ENCODE measurements at regions not wholly inside any gene's neighbourhood (a gene's known extent, or its start where the extent isn't known, plus 50 kb on each side); places are given as distances from the start of the nearest gene placed in this dataset.
A peak's percentile ranks its signal among the peaks of the same experiment; 100 is the strongest.

- H3K9ac ChIP-seq (ENCODE audit: low read length in 3 of 3) = no peak overlapping the region
- H3K4me1 ChIP-seq (ENCODE audit: control insufficient read depth in 2 of 3, insufficient read depth in 2 of 3, low read depth in 1 of 3, low read length in 3 of 3) = no peaks in the 10 kb centered on the region
- TF ChIP-seq CTCF (IDR thresholded peaks at IDR 0.05; ENCODE audit: borderline replicate concordance, extremely low read depth, insufficient read depth) = no peak
- DNase-seq (no peak), FAIRE-seq (peak; percentile 64)
- H3K4me3 ChIP-seq (ENCODE audit: low read length in 3 of 3) = no peak overlapping the region
- H3K27me3 ChIP-seq (ENCODE audit: control insufficient read depth, insufficient read depth, low read length) = no peaks in the 10 kb centered on the region
- peaks cover 2 to 13% (median 7%) of the 10 kb centered on the region in 3 donors for H3K9me3 ChIP-seq (ENCODE audit: control insufficient read depth in 2 of 3, insufficient read depth in 1 of 3, low read length in 3 of 3)
- intact Hi-C loops (cut with DNase I) = no loop called here
- H3K36me3 ChIP-seq (ENCODE audit: control insufficient read depth in 2 of 3, insufficient read depth in 3 of 3, low read length in 3 of 3) = no peaks in the 10 kb centered on the region
- H3K27ac ChIP-seq (ENCODE audit: low read depth in 2 of 2, low read length in 2 of 2) = no peak overlapping the region
Observed at GRCh38 chr2:15111718-15112117, 449.4 kb downstream of the NBAS start.

- DNase-seq = peak in 1 of 5 donors; percentile 39
- FAIRE-seq = no peak
- H3K9me3 ChIP-seq (ENCODE audit: control insufficient read depth in 2 of 3, insufficient read depth in 1 of 3, low read length in 3 of 3) = peaks cover 2 to 13% (median 7%) of the 10 kb centered on the region in 3 donors
- TF ChIP-seq CTCF (IDR thresholded peaks at IDR 0.05; ENCODE audit: borderline replicate concordance, extremely low read depth, insufficient read depth) = no peak
- H3K27ac ChIP-seq (ENCODE audit: low read depth in 2 of 2, low read length in 2 of 2) = no peak overlapping the region
- no peaks in the 10 kb centered on the region for H3K4me1 ChIP-seq (ENCODE audit: control insufficient read depth in 2 of 3, insufficient read depth in 2 of 3, low read depth in 1 of 3, low read length in 3 of 3)
- H3K9ac ChIP-seq (ENCODE audit: low read length in 3 of 3) = no peak overlapping the region
- no peak overlapping the region for H3K4me3 ChIP-seq (ENCODE audit: low read length in 3 of 3)
- intact Hi-C loops (cut with DNase I) = no loop called here
- H3K36me3 ChIP-seq (ENCODE audit: control insufficient read depth in 2 of 3, insufficient read depth in 3 of 3, low read length in 3 of 3) = no peaks in the 10 kb centered on the region
- H3K27me3 ChIP-seq (ENCODE audit: control insufficient read depth, insufficient read depth, low read length) = no peaks in the 10 kb centered on the region
Observed at GRCh38 chr2:15112216-15112615, 448.9 kb downstream of the NBAS start.

GRCh38 chr2:15115776-15116175, 445.4 kb downstream of the NBAS start:
- Histone ChIP-seq H3K9ac (ENCODE audit: low read length in 3 of 3) (no peak overlapping the region), H3K4me1 (ENCODE audit: control insufficient read depth in 2 of 3, insufficient read depth in 2 of 3, low read depth in 1 of 3, low read length in 3 of 3) (no peaks in the 10 kb centered on the region), H3K4me3 (ENCODE audit: low read length in 3 of 3) (no peak overlapping the region), H3K9me3 (ENCODE audit: control insufficient read depth in 2 of 3, insufficient read depth in 1 of 3, low read length in 3 of 3) (peaks cover 0 to 13% (median 7%) of the 10 kb centered on the region in 3 donors), H3K27me3 (ENCODE audit: control insufficient read depth, insufficient read depth, low read length) (no peaks in the 10 kb centered on the region), H3K36me3 (ENCODE audit: control insufficient read depth in 2 of 3, insufficient read depth in 3 of 3, low read length in 3 of 3) (no peaks in the 10 kb centered on the region), H3K27ac (ENCODE audit: low read depth in 2 of 2, low read length in 2 of 2) (no peak overlapping the region)
- DNase-seq (no peak), FAIRE-seq (no peak)
- intact Hi-C loops (cut with DNase I) = no loop called here
- no peak for TF ChIP-seq CTCF (IDR thresholded peaks at IDR 0.05; ENCODE audit: borderline replicate concordance, extremely low read depth, insufficient read depth)

- DNase-seq = no peak
- H3K27me3 ChIP-seq (ENCODE audit: control insufficient read depth, insufficient read depth, low read length) = no peaks in the 10 kb centered on the region
- intact Hi-C loops (cut with DNase I) = no loop called here
- FAIRE-seq = no peak
- H3K27ac ChIP-seq (ENCODE audit: low read depth in 2 of 2, low read length in 2 of 2) = no peak overlapping the region
- no peak for TF ChIP-seq CTCF (IDR thresholded peaks at IDR 0.05; ENCODE audit: borderline replicate concordance, extremely low read depth, insufficient read depth)
- H3K9ac ChIP-seq (ENCODE audit: low read length in 3 of 3) = no peak overlapping the region
- no peaks in the 10 kb centered on the region for H3K36me3 ChIP-seq (ENCODE audit: control insufficient read depth in 2 of 3, insufficient read depth in 3 of 3, low read length in 3 of 3)
- peaks cover 0 to 7% (median 7%) of the 10 kb centered on the region in 3 donors for H3K9me3 ChIP-seq (ENCODE audit: control insufficient read depth in 2 of 3, insufficient read depth in 1 of 3, low read length in 3 of 3)
- no peaks in the 10 kb centered on the region for H3K4me1 ChIP-seq (ENCODE audit: control insufficient read depth in 2 of 3, insufficient read depth in 2 of 3, low read depth in 1 of 3, low read length in 3 of 3)
- H3K4me3 ChIP-seq (ENCODE audit: low read length in 3 of 3) = no peak overlapping the region
Observed at GRCh38 chr2:15116830-15117229, 444.3 kb downstream of the NBAS start.
